ENCODE measurements at regions not wholly inside any gene's neighbourhood (a gene's known extent, or its start where the extent isn't known, plus 50 kb on each side); places are given as distances from the start of the nearest gene placed in this dataset.
"Not testable (repeated sequence)": the region's sequence is repeated elsewhere in the genome, so short reads cannot be mapped to it uniquely, and the experiment has no call there.

DNA sequence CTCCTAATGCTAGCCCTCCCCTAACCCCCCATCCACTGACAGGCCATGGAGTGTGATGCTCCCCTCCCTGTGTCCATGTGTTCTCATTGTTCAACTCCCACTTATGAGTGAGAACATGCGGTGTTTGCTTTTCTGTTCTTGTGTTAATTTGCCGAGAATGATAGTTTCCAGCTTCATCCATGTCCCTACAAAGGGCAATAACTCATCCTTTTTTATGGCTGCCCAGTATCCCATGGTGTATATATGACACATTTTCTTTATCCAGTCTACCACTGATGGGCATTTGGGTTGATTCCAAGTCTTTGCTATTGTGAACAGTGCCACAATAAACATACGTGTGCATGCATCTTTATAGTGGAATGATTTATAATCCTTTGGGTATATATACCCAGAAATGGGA lies 779.0 kb downstream of the PCDH7 start:
- not testable (repeated sequence) for TF ChIP-seq TP53 (CRISPR knock-in tag; IDR thresholded peaks at IDR 0.05); POLR2AphosphoS2 (conservative IDR thresholded peaks at IDR 0.05; ENCODE audit: low read length); CHD4 (IDR thresholded peaks at IDR 0.05; ENCODE audit: borderline replicate concordance)
- TF ChIP-seq, protein P1, sequence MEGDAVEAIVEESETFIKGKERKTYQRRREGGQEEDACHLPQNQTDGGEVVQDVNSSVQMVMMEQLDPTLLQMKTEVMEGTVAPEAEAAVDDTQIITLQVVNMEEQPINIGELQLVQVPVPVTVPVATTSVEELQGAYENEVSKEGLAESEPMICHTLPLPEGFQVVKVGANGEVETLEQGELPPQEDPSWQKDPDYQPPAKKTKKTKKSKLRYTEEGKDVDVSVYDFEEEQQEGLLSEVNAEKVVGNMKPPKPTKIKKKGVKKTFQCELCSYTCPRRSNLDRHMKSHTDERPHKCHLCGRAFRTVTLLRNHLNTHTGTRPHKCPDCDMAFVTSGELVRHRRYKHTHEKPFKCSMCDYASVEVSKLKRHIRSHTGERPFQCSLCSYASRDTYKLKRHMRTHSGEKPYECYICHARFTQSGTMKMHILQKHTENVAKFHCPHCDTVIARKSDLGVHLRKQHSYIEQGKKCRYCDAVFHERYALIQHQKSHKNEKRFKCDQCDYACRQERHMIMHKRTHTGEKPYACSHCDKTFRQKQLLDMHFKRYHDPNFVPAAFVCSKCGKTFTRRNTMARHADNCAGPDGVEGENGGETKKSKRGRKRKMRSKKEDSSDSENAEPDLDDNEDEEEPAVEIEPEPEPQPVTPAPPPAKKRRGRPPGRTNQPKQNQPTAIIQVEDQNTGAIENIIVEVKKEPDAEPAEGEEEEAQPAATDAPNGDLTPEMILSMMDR (IDR thresholded peaks at IDR 0.05): not testable (repeated sequence)
